NCI-H1694 (cell line): ENCODE measurements at regions not wholly inside any gene's neighbourhood (a gene's known extent, or its start where the extent isn't known, plus 50 kb on each side); places are given as distances from the start of the nearest gene placed in this dataset.
"Not testable (repeated sequence)": the region's sequence is repeated elsewhere in the genome, so short reads cannot be mapped to it uniquely, and the experiment has no call there.

ENCODE experiments used
- DNase-seq: peaks from one replicate; lab custom pipeline; 2025; lab: John Stamatoyannopoulos, UW

DNA sequence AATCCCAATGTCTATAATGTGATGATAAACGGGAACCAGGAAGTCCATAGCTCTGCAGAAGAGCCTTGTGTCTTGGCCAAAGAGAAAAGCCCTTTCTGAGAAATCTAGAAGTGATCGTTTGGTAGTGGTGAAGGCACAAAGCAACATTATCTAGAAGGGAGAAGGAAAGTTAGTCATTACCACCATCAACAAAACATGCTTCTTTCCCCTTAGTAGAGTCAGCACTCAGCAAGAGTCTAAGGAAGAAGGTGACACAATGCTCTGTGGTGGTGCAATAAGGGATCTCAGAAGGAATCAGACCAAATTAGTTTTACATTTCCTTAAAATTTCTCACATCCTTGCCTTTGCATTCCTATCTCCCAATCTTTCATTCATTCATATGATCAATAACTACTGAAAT lies 134.4 kb upstream of the PRDX6 start:
- DNase-seq = no peak

DNA sequence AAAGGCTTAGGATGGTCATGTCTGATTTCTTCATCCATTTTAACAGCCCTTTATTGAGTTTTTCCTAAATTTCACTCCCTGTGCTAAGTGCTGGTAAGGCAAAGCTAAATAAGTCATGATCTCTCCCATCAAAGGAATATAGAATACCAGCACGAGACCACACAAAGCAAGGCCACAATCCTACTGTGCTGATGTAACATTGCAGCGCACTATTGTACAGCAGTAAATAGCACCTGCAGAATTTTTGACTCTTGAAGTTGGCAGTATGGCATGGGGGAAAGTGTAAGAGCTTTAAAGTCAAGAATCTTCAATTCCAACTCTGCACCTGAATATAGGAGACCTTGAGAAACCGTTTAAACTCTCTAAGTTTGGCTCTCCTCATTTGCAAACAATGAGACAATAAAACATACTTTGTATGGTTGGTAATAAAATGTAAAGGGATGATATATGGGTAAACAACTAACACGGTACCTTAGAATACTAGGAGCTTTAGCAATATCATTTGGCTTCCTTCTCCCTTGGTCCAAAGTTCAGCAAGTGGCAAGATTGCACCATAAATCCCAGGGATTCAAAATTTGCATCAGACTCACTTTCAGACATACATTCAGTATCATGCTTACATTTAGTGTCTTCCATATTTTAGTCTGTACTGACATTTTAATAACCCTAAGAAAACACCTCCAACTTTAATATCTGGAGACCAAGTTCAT lies 132.9 kb upstream of the PRDX6 start:
- DNase-seq = no peak

DNA sequence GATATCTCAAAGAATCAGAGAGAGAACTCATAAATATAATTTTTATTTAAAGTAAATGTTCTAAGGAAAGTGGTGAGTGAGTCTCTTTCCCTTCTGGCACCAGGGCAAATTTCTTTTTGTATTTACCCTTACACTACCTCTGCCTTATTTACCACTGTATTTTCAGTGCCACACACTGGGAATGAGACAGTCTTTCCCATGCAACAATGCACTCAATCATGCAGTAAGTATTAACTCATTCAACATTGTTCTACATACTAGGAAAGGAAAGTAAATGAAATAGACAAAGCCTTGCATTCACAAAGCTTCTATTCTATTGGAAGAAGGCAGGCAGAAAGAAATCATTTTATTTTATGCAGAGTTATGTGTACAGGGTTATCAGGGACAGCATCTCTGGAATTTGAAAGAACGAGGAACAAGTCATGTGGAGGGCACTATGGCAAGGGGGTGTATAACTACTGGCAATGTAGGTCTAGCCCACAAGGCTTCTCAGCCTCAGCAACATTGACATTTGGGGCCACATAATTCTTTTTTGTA lies 129.8 kb upstream of the PRDX6 start:
- no peak for DNase-seq

DNA sequence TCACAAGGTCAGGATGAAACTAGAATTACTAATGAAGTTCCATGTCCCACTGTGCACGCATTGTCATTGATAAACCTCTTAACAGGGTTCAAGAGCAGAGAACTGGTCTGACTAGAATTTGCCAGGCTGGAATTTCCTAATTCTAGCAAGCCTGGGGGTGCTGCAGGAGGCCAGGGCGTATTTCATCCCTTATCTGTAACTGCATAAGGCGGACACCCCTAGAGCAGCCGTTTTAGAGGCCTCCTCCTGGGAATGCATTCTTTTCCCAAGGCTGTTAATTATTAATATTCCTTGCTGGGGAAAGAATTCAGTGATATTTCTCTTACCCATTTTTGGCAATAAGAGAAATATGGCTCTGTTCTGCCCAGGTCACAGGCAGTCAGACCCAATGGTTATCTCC lies 124.5 kb upstream of the PRDX6 start:
- DNase-seq = not testable (repeated sequence)

DNA sequence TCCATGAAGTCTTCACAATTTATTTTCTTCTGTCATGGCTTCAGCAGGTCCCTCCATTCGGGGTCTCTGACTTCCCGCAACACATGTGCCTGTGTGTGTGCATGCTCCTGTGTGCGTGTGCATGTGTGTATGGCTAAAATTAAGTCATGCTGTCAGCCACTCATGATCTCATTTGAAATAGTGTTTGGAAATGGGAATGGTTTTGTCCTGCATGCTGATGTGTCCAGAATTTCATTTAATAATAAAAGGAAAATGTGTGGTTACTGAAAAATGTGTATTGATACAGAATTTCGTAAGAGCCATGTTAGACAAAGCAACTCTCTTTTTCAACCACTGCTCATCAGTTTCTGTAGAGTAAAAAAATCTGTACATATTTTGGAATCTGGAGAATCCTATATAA lies 123.8 kb upstream of the PRDX6 start:
- DNase-seq = no peak

DNA sequence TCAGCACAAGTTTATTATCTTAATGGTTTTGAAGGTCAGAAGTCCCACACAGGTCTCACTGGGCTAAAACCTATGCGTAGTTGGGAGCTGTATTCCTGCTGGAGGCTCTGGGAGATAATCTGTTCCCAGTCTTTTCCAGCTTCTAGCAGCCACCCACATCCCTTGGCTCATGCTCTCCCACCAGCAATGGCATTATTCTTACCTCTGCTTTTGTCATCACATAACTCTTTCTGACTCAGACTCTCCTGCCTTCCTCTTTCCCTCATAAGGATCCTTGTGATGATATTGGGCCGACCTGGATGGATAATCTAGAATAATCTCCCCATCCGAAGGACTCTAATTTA lies 122.2 kb upstream of the PRDX6 start:
- DNase-seq = no peak

DNA sequence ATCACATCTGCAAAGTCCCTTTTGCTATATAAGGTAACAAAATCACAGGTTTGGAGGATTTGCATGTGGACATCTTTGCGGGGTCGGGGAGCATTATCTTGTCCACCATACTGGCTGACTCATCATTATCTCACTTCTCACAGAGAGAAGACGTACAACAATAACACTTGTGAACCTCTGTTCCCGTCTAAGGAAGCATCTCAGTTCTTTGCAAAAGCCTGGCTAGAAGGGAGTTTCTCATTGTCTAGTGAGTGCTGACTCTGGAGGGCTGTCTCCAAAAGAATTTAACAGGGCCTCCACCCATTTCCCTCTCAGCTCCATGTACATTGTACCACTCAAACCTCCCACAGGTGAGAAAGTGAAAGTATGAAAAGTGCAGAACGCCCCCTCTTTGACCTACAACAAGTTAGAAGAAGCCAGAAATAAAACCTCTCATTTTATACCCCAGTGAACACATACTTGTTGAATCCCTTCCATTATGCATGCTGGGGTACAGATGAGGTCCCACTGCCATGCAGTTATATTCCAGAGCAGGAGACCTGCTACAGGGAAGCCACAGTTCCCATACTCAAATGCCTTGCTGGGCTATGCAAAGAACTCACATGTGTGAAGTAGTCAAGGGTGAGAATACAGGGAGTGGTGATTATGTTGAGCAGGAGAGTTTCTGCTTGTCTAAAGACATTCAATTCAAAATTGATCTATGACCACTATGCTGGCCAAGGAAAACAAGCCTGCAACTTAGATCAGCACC lies 121.7 kb upstream of the PRDX6 start:
- DNase-seq = no peak

DNA sequence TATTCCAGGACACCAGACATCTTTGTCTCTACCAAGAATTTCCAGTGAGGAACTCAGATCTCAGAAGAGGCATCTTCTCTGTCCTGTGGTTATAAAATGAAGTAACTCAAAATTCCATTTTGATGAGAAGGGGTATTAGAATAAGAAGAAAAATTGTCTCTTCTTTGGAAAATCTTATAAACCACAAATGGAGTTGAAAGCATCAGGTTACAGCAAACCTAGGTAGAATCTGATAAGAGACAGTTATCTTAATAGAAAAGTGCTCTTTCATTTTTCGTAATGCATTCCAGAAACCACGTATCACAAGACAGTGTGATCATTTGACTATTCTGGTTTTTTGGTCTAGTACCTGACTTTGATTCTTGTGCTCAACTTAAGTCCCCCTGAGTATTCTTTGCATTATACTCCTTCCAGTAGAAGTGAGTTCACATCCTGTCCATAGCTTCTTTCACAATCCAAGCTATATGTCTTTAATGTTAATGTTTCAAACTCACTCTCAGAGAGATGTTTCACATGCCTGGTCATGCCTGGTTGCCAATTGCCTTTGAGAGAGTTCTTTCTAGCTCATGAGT lies 120.9 kb upstream of the PRDX6 start:
- DNase-seq = no peak

DNA sequence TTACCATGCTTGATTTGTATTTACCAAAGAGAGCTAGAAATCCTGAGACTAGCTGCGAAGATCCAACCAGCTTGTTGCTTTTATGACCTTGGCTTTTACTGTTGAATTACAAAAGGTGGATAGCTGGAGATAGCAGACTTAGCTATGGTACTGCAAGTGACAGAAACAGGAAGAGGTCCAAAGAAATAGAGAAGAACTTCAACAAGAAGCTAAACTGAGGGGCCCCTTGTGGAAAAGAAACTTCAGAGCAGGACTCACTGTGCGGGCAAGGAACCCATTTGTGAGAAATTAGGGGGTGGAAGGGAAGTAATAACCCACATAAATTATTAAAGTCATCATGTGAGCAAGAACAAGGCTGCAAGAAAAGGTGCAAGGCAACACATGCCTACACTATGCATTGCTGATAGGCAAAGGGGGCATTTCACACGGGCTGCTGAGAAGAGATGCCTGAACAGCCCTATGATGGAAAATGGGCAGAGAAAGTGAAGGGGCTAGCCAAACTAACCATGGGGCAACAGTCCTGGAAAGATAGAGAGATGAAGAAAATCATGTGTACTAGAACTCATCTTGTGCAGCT lies 116.6 kb upstream of the PRDX6 start:
- DNase-seq = no peak

DNA sequence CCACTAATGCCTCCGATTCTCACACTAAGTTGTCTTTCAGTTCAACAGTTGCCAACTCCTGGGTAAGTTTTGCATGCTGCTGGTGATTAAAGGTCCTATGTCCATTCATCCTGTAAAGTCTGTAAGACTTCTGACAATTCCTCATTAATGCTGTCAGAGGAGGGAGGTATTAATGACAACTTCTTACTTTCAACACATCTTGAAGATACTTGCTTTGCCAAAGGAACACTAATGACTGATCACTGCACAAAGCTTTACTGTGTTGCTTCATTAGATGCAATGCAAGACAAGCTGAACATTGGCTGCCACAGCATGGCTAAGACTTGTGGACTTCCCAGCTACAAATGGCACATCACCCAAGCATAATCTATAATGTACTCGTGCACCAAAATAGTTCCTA lies 114.6 kb upstream of the PRDX6 start:
- DNase-seq = no peak

DNA sequence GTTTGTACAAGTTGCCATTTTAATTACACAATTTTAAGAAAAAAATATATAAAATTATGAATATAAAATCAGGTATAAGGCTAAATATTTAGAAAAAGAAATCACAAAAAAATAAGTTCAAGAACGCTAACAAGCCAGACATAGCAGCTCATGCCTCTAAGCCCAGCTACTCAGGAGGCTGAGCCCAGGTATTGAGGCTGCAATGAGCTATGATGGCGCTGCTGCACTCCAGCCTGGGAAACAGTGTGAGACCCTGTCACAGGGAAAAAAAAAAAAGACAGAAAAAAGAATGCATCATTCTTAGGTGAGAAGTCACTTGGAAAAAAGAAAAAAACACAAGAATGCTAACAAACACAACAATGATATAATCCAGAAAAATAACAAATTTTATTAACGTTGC lies 112.3 kb upstream of the PRDX6 start:
- no peak for DNase-seq

DNA sequence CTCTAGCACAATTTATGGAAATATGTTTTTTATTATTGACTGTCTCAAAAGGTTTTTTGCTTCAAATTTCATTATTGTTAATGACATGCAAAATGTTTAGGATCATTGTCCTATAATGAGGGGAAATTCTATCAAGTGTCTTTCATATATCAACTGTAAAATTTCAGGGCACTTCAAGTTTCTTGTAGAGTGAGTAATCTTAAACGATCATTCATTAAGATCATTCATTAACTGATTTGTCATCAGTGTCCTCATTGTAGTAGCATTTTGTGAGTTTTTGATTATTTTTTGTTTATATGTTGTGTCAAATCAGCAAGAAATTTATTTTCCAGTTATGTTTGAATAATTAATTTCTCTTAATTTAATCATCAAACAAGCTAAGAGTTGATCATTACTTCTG lies 111.8 kb upstream of the PRDX6 start:
- DNase-seq = no peak

DNA sequence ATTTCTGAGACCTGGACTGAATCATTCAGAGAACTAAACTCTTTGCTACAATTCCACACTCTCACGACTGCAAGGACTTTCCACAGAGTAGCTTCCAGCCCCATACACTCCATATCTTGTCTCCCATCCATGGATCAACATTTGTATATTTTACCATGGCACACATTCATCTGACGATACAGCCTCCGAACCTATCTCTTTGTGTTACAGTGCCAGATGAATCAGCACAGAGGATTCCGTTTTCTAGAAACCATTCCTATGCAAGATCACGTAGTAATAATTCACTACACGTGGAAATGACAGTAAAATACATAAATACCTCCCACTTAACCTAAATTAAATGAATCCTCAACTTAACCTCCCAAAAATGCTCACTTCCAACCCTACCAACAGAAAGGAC lies 110.0 kb upstream of the PRDX6 start:
- DNase-seq = no peak

DNA sequence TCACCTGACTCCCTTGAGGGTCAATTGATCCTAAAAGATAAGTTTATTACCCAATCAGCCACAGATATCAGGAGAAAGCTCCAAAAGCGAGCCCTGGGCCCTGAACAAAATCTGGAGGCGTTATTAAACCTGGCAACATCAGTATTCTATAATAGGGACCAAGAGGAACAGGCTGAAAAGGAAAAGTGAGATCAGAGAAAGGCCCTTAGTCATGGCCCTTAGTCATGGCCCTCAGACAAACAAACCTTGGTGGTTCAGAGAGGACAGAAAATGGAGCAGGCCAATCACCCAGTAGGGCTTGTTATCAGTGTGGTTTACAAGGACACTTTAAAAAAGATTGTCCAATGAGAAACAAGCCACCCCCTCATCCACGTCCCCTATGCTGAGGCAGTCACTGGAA lies 106.5 kb upstream of the PRDX6 start:
- DNase-seq = not testable (repeated sequence)

DNA sequence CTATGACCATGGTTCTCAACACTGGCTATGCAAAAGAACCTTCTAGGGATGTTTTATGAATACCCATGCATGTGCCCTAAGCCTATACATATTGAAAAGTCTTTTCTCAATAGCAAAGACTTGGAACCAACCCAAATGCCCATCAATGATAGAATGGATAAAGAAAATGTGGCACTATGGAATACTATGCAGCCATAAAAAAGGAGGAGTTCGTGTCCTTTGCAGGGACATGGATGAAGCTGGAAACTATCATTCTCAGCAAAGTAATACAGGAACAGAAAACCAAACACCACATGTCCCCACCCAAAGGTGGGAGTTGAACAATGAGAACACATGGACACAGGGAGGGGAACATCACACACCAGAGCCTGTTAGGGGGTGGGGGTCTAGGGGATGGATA lies 101.1 kb upstream of the PRDX6 start:
- not testable (repeated sequence) for DNase-seq

DNA sequence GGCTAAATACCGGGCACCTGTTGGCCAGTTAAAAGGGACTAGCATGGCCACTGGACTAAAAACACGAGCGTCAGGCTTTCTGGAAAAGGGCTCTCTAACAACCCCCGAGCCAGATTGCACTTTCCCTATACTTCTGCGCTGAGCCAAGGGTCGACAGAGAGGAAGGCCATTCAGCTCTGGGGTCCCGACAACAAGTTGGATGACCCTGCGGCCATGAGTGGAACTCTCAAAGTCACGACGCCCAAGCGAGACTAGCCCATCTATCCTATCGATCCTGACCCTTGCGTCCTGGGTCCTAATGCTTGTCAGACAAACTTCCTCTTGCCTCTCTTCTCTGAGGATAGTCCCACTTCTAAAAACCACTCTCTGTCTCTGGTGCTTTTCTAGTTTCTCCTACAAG lies 99.9 kb upstream of the PRDX6 start:
- DNase-seq = no peak

DNA sequence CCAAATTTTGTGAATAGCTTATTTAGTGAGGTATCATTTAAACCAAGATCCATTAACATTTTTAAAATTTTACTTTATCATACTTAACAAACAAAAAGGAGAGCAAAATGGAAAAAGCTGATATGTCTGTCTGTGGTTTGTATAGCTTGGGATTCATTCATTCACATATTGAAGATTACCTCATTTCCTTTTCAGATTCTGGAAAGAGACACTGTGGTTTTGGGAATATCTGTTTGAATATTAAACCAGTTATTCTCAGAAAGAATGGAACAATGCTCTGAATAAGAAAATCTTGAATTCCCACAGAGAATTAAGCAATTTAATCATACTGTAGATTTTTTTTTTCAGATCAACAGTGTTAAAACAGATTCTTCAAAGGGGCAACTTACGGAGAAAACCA lies 93.8 kb upstream of the PRDX6 start:
- DNase-seq = no peak

DNA sequence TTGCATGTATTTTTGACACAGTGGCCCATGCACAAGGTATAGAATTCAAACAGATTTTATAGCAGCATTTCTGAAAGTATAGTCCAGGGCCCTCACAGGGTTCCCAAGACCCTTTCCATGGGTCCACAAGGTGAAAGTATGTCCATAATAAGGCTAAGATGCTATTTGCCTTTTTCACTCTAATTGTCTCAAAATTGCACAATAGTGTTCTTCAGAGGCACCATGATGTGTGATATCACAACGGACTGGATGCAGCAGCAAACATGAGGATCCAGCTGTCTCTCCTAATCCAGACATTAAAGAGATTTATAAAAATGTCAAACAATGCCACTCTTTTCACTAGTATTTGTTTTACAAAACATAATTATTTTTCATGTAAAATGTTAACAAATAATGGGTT lies 88.8 kb upstream of the PRDX6 start:
- DNase-seq = no peak

DNA sequence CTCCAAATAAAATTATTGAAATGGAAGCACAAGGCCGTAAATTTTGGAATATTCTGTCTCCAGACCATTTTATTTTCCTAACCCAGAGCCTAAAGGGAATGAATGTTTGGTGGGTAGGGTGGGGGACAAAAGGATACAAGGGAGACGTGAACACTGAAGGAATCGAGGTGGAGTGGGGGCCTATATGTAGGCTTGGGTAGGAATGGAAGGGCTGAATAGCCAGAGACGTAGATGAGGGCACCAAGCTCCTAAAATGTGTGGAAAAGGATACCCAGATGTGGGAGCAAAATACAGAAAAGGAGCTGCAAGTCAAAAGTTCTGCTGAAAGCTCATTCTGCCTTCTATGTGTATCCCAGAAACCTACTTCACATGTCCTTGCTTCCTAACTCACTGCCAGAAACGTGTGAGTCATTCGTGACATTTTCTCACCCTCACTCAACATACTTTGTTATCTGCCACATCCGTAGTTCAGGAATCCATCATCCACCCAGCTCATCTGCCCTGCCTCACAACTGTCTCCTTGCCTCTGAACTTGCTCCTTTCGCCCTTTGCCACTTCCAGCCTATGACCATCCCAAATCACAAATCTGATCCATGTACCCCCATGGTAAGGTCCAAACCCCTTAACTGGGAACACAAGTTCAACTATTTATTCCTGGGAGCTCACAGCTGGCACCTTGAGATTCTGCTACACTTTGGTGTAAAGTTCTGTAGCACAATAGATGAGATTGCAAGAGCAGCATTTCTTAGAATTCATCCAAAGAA lies 84.1 kb upstream of the PRDX6 start:
- no peak for DNase-seq

DNA sequence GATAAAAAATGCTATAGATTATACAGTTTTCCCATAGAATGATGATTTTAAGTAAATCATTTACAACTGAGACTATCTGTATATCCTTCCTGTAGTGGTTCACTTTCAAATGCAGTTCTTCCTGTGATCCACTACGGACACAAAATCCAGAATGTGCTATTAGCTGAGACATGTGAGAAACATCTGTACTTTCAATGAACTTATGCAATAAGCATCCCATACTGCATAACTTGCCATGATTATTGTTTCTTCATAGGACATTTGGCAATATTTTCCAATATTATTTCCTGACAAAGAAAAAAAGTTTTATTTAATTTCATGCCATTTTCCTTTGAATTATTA lies 83.5 kb upstream of the PRDX6 start:
- no peak for DNase-seq

DNA sequence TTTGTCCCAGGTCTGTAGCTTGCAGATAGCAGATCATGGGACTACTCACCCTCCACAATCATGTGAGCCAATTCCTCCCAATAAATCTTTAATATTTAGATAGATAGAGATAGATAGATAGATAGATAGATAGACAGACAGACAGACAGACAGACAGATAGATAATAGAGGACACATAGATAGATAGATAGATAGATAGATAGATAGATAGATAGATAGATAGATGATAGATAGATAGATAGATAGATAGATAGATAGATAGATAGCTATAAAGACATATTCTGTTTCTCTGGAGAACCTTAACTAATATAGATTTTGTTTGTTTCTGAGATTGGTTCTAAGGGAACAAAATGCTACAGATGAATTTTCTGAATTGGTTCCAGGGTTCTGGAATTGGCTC lies 82.3 kb upstream of the PRDX6 start:
- not testable (repeated sequence) for DNase-seq

DNA sequence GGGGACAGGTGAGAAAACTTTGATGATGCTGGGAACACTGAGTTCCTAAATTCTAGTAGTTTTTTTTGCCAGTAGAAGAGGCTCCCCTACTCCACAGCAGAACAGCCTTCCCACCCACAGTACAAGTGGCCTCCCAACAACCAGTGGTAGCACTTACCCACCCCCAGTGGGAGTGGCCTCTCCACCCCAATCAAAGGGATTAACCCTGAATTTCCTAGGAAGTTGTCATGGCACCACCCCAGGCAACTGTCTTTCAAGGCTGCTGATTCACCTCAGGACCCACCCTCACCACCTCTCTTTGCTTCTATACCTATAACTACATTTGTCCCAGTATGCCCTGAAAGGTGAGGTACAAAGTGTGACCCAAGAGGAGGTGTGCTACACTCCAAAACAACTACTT lies 81.4 kb upstream of the PRDX6 start:
- DNase-seq = no peak
